D721Med (cell line): ENCODE measurements at regions not wholly inside any gene's neighbourhood (a gene's known extent, or its start where the extent isn't known, plus 50 kb on each side); places are given as distances from the start of the nearest gene placed in this dataset.

Experiments used
- DNase-seq: peaks from one replicate; pipeline ENCODE4 v3.0.0; 2011; ENCODE audit warnings: low spot score; ENCODE audit not compliant: insufficient read length
- FAIRE-seq: peaks from 2 replicates; lab custom pipeline; 2011; peaks lifted over from hg19 to GRCh38; lab: Jason Lieb, UNC
- CTCF ChIP-seq: IDR thresholded peaks from 2 replicates; pipeline ENCODE4 v1.5.1; 2012; ENCODE audit warnings: mild to moderate bottlenecking, control low read depth; ENCODE audit not compliant: insufficient read depth; ENCODE audit errors: missing control alignments

GRCh38 chr3:28682121-28682520, 333.5 kb upstream of the AZI2 start:
- no peak for FAIRE-seq
- DNase-seq: no peak
- TF ChIP-seq CTCF: no peak

- no peak for FAIRE-seq
- no peak for DNase-seq
- TF ChIP-seq CTCF: no peak
These were observed 341.6 kb upstream of the AZI2 start for GRCh38 chr3:28690176-28690575.

GRCh38 chr3:28698706-28699105, 350.1 kb upstream of the AZI2 start:
- no peak for FAIRE-seq

GRCh38 chr3:28699283-28699682, 350.7 kb upstream of the AZI2 start:
- no peak for TF ChIP-seq CTCF
- DNase-seq: no peak
- no peak for FAIRE-seq

More at GRCh38 chr3:28698706-28699105, 350.1 kb upstream of the AZI2 start:
- TF ChIP-seq CTCF: no peak
- no peak for DNase-seq

- no peak for TF ChIP-seq CTCF
- no peak for FAIRE-seq
- no peak for DNase-seq
These were observed 352.1 kb upstream of the AZI2 start for GRCh38 chr3:28700728-28701127.

GRCh38 chr3:28703843-28704242, 355.2 kb upstream of the AZI2 start:
- DNase-seq (no peak), FAIRE-seq (no peak)
- TF ChIP-seq CTCF: no peak

GRCh38 chr3:28711293-28711692, 362.7 kb upstream of the AZI2 start:
- no peak for FAIRE-seq
- no peak for DNase-seq
- TF ChIP-seq CTCF: no peak
